Ascending aorta (tissue), 2 donors: ENCODE measurements at regions not wholly inside any gene's neighbourhood (a gene's known extent, or its start where the extent isn't known, plus 50 kb on each side); places are given as distances from the start of the nearest gene placed in this dataset.

ENCODE experiments used
- DNase-seq, 2 donors: peaks; one replicate each; pipeline ENCODE4 v3.0.0-alpha.2; 2019; ENCODE audit warnings: low spot score in 2 of 2
- H3K27ac ChIP-seq, 2 donors: fragments of 200-600 bp; sonication (generic); one replicate each; pipeline ENCODE4 v1.5.1; 2016 to 2017; ENCODE audit warnings: mild to moderate bottlenecking in 1 of 2
- H3K27me3 ChIP-seq: fragments of 200-600 bp; sonication (generic); one replicate; pipeline ENCODE4 v1.5.1; 2017
- H3K36me3 ChIP-seq, 2 donors: fragments of 200-600 bp; sonication (generic); one replicate each; pipeline ENCODE4 v1.5.1; 2016
- H3K4me1 ChIP-seq, 2 donors: fragments of 200-600 bp; sonication (generic); one replicate each; pipeline ENCODE4 v1.5.1; 2016 to 2017; ENCODE audit warnings: mild to moderate bottlenecking in 1 of 2
- H3K4me3 ChIP-seq, 2 donors: fragments of 200-600 bp; sonication (generic); one replicate each; pipeline ENCODE4 v1.5.1; 2016 to 2017; ENCODE audit warnings: mild to moderate bottlenecking in 1 of 2
- H3K9me3 ChIP-seq, 2 donors: fragments of 200-600 bp; sonication (generic); one replicate each; pipeline ENCODE4 v1.5.1; 2016
- CTCF ChIP-seq, 3 experiments: fragments of 200-600 bp in 2 of 3; fragments of 450-650 bp in 1 of 3; sonication (generic) in 2 of 3; IDR thresholded peaks; one replicate each; pipeline ENCODE4 v1.5.1; 2016 to 2019; ENCODE audit warnings: antibody characterized with exemption in 3 of 3, mild to moderate bottlenecking in 1 of 3, moderate library complexity in 1 of 3
- intact Hi-C: fragments of 100-400 bp; cut with DNase I; formaldehyde crosslinking; loops from one replicate; pipeline ENCODE4 v1.15.1; 2023

GRCh38 chr22:48394787-48395186 lies 1432.9 kb downstream of the BRD1 start:
- Histone ChIP-seq H3K9me3 (no peaks in the 10 kb centered on the region), H3K4me3 (no peak overlapping the region), H3K27ac (no peak overlapping the region), H3K27me3 (no peaks in the 10 kb centered on the region), H3K4me1 (no peaks in the 10 kb centered on the region), H3K36me3 (no peaks in the 10 kb centered on the region)
- intact Hi-C loops, result no loop called here
- peak in 1 of 2 donors; percentile 31 for DNase-seq
- no peak for TF ChIP-seq CTCF (IDR thresholded peaks at IDR 0.05)

GRCh38 chr22:48393885-48394284 lies 1433.8 kb downstream of the BRD1 start:
- H3K27ac ChIP-seq, result no peak overlapping the region
- TF ChIP-seq CTCF (IDR thresholded peaks at IDR 0.05), result no peak
- no peaks in the 10 kb centered on the region for H3K9me3 ChIP-seq
- intact Hi-C loops, result no loop called here
- no peaks in the 10 kb centered on the region for H3K4me1 ChIP-seq
- peak in 1 of 2 donors; percentile 27 for DNase-seq
- H3K36me3 ChIP-seq, result no peaks in the 10 kb centered on the region
- H3K27me3 ChIP-seq, result no peaks in the 10 kb centered on the region
- H3K4me3 ChIP-seq, result no peak overlapping the region

- H3K4me1 ChIP-seq, result no peaks in the 10 kb centered on the region
- peak in 1 of 2 donors; percentile 50 for DNase-seq
- H3K4me3 ChIP-seq, result no peak overlapping the region
- H3K9me3 ChIP-seq, result no peaks in the 10 kb centered on the region
- no peaks in the 10 kb centered on the region for H3K27me3 ChIP-seq
- intact Hi-C loops, result no loop called here
- no peaks in the 10 kb centered on the region for H3K36me3 ChIP-seq
- TF ChIP-seq CTCF (IDR thresholded peaks at IDR 0.05), result no peak
- H3K27ac ChIP-seq, result no peak overlapping the region
These were observed 1434.7 kb downstream of the BRD1 start for GRCh38 chr22:48393041-48393370.

DNA sequence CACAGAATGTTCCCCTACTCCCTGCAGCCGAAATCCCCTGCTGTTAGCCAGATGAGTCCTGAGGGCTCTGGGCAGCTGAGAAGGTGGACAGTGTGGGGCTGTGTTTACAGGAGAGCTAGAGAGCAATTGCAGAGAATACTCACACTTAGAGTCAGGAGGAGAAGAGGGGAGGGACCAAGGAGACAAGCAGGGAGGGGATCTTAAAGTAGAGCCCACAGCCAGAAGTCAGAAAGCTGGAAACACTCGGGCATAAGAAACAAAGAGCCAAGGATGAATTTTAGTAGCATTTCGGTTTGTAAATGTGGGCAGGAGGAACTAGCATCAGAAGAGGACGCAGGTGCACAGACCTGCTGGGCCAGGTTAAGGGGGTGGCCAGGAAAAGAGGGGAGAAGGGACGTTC lies 1435.9 kb downstream of the BRD1 start:
- intact Hi-C loops, result no loop called here
- no peak overlapping the region for H3K4me3 ChIP-seq
- H3K27me3 ChIP-seq, result no peaks in the 10 kb centered on the region
- H3K36me3 ChIP-seq, result no peaks in the 10 kb centered on the region
- no peaks in the 10 kb centered on the region for H3K4me1 ChIP-seq
- H3K27ac ChIP-seq, result no peak overlapping the region
- peaks cover 0 to 1% of the 10 kb centered on the region in 2 donors for H3K9me3 ChIP-seq
- TF ChIP-seq CTCF (IDR thresholded peaks at IDR 0.05), result no peak
- no peak for DNase-seq

- Histone ChIP-seq H3K9me3 (peaks cover 0 to 7% of the 10 kb centered on the region in 2 donors), H3K27me3 (no peaks in the 10 kb centered on the region), H3K27ac (no peak overlapping the region), H3K4me3 (no peak overlapping the region), H3K36me3 (no peaks in the 10 kb centered on the region), H3K4me1 (no peaks in the 10 kb centered on the region)
- peak in 1 of 2 donors; percentile 34 for DNase-seq
- no peak for TF ChIP-seq CTCF (IDR thresholded peaks at IDR 0.05)
- intact Hi-C loops, result no loop called here
These were observed 1436.4 kb downstream of the BRD1 start for GRCh38 chr22:48391171-48391711.

DNA sequence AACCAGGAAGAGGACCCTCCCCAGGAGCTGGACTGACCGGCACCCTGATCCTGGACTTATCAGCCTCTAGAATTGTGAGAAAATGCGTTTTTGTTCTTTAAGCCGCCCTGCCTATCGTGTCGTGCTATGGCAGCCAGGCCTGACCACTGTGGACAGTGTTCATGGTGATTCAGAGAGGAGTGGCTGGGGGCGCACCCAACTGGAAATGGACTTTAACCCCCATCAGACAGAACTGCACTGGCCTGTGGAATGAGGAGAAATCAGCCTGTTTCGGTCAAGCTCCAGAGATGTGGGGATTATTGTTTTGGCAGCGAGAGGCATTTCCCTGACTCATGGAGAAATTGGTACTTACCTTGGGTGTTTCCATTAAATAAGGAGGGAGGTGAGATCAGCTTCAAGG lies 1437.8 kb downstream of the BRD1 start:
- intact Hi-C loops, result no loop called here
- Histone ChIP-seq H3K4me3 (no peak overlapping the region), H3K4me1 (no peaks in the 10 kb centered on the region), H3K36me3 (no peaks in the 10 kb centered on the region), H3K27ac (no peak overlapping the region), H3K27me3 (no peaks in the 10 kb centered on the region), H3K9me3 (peaks cover 0 to 16% of the 10 kb centered on the region in 2 donors)
- TF ChIP-seq CTCF (IDR thresholded peaks at IDR 0.05), result no peak
- peak in 1 of 2 donors; percentile 13 for DNase-seq
